ENCODE measurements at regions not wholly inside any gene's neighbourhood (a gene's known extent, or its start where the extent isn't known, plus 50 kb on each side); places are given as distances from the start of the nearest gene placed in this dataset.

- H3K4me1 Mint-ChIP-seq (ENCODE audit: low read depth, unreplicated experiment): peaks cover 4% of the 10 kb centered on the region
Observed at GRCh38 chr5:145701404-145701803, 133.7 kb downstream of the PRELID2 start.

GRCh38 chr5:145699846-145700245 is 135.3 kb downstream of the PRELID2 start:
- Histone ChIP-seq H3K4me2 (ENCODE audit: low read length) (no peak overlapping the region), H2AFZ (ENCODE audit: low read depth, low read length) (no peak overlapping the region), H3K79me2 (ENCODE audit: insufficient read depth, low read length) (no peaks in the 10 kb centered on the region), H3K9ac (ENCODE audit: low read length) (no peak overlapping the region), H3K27me3 (ENCODE audit: insufficient read depth, low read length) (no peaks in the 10 kb centered on the region), H4K20me1 (ENCODE audit: insufficient read depth, low read length) (no peaks in the 10 kb centered on the region), H3K36me3 (ENCODE audit: insufficient read depth, low read length) (no peaks in the 10 kb centered on the region), H3K27ac (ENCODE audit: low read depth, low read length) (no peak overlapping the region), H3K4me3 (ENCODE audit: insufficient read depth, low read depth, low read length) (no peak overlapping the region), H3K9me3 (ENCODE audit: insufficient read depth, low read depth, low read length) (no peaks in the 10 kb centered on the region), H3K4me1 (ENCODE audit: insufficient read depth, low read length) (no peaks in the 10 kb centered on the region)
- H3K4me1 Mint-ChIP-seq (ENCODE audit: low read depth, unreplicated experiment): no peaks in the 10 kb centered on the region
- DNase-seq (ENCODE audit: low read depth): no peak
- no peaks in the 10 kb centered on the region for H3K9me3 Mint-ChIP-seq (ENCODE audit: unreplicated experiment)
- no peak overlapping the region for H3K27ac Mint-ChIP-seq (ENCODE audit: unreplicated experiment)
- no peak overlapping the region for H3K4me3 Mint-ChIP-seq (ENCODE audit: unreplicated experiment)
- H3K27me3 Mint-ChIP-seq (ENCODE audit: low read depth, unreplicated experiment): no peaks in the 10 kb centered on the region
- FAIRE-seq: no peak
- no peak for TF ChIP-seq EZH2 (IDR thresholded peaks at IDR 0.05; ENCODE audit: insufficient read depth, low read length)
- no peak for TF ChIP-seq CTCF (IDR thresholded peaks at IDR 0.05; ENCODE audit: insufficient read depth, low read depth, low read length)
- no peaks in the 10 kb centered on the region for H3K36me3 Mint-ChIP-seq (ENCODE audit: low read depth, unreplicated experiment)

More at GRCh38 chr5:145701404-145701803, 133.7 kb downstream of the PRELID2 start:
- H3K36me3 Mint-ChIP-seq (ENCODE audit: low read depth, unreplicated experiment): no peaks in the 10 kb centered on the region
- no peak for DNase-seq (ENCODE audit: low read depth)
- Histone ChIP-seq H2AFZ (ENCODE audit: low read depth, low read length) (no peak overlapping the region), H3K79me2 (ENCODE audit: insufficient read depth, low read length) (no peaks in the 10 kb centered on the region), H3K27ac (ENCODE audit: low read depth, low read length) (no peak overlapping the region), H3K9ac (ENCODE audit: low read length) (no peak overlapping the region), H4K20me1 (ENCODE audit: insufficient read depth, low read length) (no peaks in the 10 kb centered on the region), H3K4me3 (ENCODE audit: insufficient read depth, low read depth, low read length) (no peak overlapping the region), H3K36me3 (ENCODE audit: insufficient read depth, low read length) (no peaks in the 10 kb centered on the region), H3K27me3 (ENCODE audit: insufficient read depth, low read length) (no peaks in the 10 kb centered on the region), H3K4me2 (ENCODE audit: low read length) (no peak overlapping the region), H3K9me3 (ENCODE audit: insufficient read depth, low read depth, low read length) (no peaks in the 10 kb centered on the region), H3K4me1 (ENCODE audit: insufficient read depth, low read length) (no peaks in the 10 kb centered on the region)
- peak; percentile 60 for FAIRE-seq
- H3K27ac Mint-ChIP-seq (ENCODE audit: unreplicated experiment): no peak overlapping the region
- no peak overlapping the region for H3K4me3 Mint-ChIP-seq (ENCODE audit: unreplicated experiment)
- H3K27me3 Mint-ChIP-seq (ENCODE audit: low read depth, unreplicated experiment): no peaks in the 10 kb centered on the region
- TF ChIP-seq EZH2 (IDR thresholded peaks at IDR 0.05; ENCODE audit: insufficient read depth, low read length): no peak
- TF ChIP-seq CTCF (IDR thresholded peaks at IDR 0.05; ENCODE audit: insufficient read depth, low read depth, low read length): no peak
- no peaks in the 10 kb centered on the region for H3K9me3 Mint-ChIP-seq (ENCODE audit: unreplicated experiment)

- Mint-ChIP-seq H3K36me3 (ENCODE audit: low read depth, unreplicated experiment) (no peaks in the 10 kb centered on the region), H3K9me3 (ENCODE audit: unreplicated experiment) (no peaks in the 10 kb centered on the region), H3K4me3 (ENCODE audit: unreplicated experiment) (no peak overlapping the region), H3K4me1 (ENCODE audit: low read depth, unreplicated experiment) (no peaks in the 10 kb centered on the region), H3K27me3 (ENCODE audit: low read depth, unreplicated experiment) (no peaks in the 10 kb centered on the region), H3K27ac (ENCODE audit: unreplicated experiment) (no peak overlapping the region)
- Histone ChIP-seq H3K4me2 (ENCODE audit: low read length) (no peak overlapping the region), H2AFZ (ENCODE audit: low read depth, low read length) (no peak overlapping the region), H3K27ac (ENCODE audit: low read depth, low read length) (no peak overlapping the region), H3K4me1 (ENCODE audit: insufficient read depth, low read length) (no peaks in the 10 kb centered on the region), H3K9me3 (ENCODE audit: insufficient read depth, low read depth, low read length) (no peaks in the 10 kb centered on the region), H3K79me2 (ENCODE audit: insufficient read depth, low read length) (no peaks in the 10 kb centered on the region), H3K36me3 (ENCODE audit: insufficient read depth, low read length) (no peaks in the 10 kb centered on the region), H4K20me1 (ENCODE audit: insufficient read depth, low read length) (no peaks in the 10 kb centered on the region), H3K27me3 (ENCODE audit: insufficient read depth, low read length) (no peaks in the 10 kb centered on the region), H3K9ac (ENCODE audit: low read length) (no peak overlapping the region), H3K4me3 (ENCODE audit: insufficient read depth, low read depth, low read length) (no peak overlapping the region)
- TF ChIP-seq EZH2 (IDR thresholded peaks at IDR 0.05; ENCODE audit: insufficient read depth, low read length) (no peak), CTCF (IDR thresholded peaks at IDR 0.05; ENCODE audit: insufficient read depth, low read depth, low read length) (peak; percentile 56)
- FAIRE-seq (no peak), DNase-seq (ENCODE audit: low read depth) (peak; percentile 18)
Observed at GRCh38 chr5:145697251-145697990, 137.7 kb downstream of the PRELID2 start.

Measured in astrocyte (in vitro differentiated cells and primary cell).